Hematopoietic multipotent progenitor cell treated with erythropoietin and hydrocortisone succinate and interleukin-3 and kit ligand, for 4 days (in vitro differentiated cells): ENCODE measurements at regions not wholly inside any gene's neighbourhood (a gene's known extent, or its start where the extent isn't known, plus 50 kb on each side); places are given as distances from the start of the nearest gene placed in this dataset.
"Not testable (repeated sequence)": the region's sequence is repeated elsewhere in the genome, so short reads cannot be mapped to it uniquely, and the experiment has no call there.

Experiments
- DNase-seq: peaks from one replicate; pipeline ENCODE4 v3.0.0-alpha.2; 2015

GRCh38 chr2:120641366-120641771 is 94.3 kb upstream of the GLI2 start:
- no peak for DNase-seq

GRCh38 chr2:120642646-120643045 is 93.0 kb upstream of the GLI2 start:
- DNase-seq, result no peak

DNA sequence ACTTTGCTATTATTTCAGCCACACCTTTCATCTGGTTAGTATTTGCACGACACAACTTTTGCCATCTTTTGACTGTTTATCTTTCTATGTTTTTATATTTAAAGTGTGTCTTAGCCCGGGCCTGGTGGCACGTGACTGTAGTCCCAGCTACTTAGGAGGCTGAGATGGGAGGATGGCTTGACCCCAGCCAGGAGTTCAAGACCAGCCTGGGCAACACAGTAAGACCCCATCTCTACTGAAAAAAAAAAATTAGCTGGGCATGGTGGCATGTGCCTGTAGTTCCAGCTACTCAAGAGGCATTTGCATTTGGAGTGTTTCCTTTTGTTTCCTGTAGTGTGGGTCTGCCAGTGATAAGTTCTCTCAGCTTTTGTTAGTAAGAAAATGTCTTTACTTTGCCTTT is 88.7 kb upstream of the GLI2 start:
- no peak for DNase-seq

DNA sequence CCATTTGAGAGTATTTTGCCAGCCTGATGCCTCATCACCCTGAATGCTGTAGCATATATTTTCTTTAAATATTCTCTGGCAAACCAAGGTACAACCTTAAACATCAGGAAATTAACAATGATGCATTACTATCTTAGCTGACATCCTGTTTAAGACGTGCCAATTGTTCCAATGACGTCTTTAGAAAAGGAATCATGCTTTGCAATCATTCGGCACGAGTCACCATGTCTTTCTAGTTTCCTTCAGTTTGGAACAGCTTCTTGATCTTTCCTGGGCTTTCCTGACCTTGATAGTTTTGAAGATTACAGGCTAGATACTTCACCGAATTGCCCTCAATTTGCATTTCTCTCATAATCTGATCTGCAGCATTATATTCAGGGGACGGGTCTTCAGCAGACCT is 88.2 kb upstream of the GLI2 start:
- DNase-seq, result no peak

- DNase-seq, result not testable (repeated sequence)
These were observed 86.3 kb upstream of the GLI2 start for GRCh38 chr2:120649381-120649780.

DNA sequence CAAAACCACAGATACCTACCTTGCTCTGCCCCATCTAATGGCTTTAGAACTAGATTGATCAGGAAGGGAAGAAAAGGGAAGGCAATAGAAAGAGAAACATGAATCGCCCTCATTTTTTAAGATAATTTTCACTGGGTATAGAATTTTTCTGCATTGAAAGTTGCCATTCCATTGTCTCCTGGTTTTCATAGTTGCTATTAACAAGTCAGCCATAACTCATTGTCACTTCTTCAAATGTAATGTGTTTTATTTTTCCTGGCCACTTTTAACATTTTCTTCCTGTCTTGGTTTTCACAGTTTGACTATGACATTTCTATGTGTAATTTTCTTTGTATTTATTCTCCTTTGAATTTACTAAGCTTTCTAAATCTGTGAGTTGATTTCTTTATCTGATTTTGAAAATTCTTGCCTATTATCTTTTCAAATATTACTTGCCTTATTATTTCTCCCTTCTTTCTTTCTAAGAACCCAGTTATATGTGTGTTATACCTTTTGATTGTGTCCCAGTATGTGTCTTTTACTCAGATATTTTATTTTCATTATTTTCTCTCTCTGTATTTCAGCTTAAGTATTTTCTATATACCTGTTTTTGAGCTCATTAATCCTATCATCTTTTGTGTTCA is 85.5 kb upstream of the GLI2 start:
- DNase-seq, result peak; percentile 6

DNA sequence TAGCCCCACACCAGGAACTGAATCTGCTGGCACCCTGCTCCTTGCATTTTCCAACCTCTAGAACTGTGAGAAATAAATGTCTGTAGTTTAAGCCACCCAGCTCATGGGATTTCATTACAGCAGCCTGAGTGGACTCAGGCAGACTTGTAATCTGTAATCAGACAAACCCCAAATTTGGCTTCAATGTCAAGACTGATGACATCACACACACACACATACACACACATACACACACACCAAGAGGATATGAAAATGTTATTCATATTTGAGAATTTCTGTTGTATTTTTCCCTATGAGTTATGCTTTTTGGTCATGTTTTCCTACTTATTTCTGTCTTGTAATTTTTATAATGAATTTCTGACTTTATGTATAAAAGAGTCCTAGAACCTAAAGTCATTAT is 83.8 kb upstream of the GLI2 start:
- DNase-seq, result no peak

DNA sequence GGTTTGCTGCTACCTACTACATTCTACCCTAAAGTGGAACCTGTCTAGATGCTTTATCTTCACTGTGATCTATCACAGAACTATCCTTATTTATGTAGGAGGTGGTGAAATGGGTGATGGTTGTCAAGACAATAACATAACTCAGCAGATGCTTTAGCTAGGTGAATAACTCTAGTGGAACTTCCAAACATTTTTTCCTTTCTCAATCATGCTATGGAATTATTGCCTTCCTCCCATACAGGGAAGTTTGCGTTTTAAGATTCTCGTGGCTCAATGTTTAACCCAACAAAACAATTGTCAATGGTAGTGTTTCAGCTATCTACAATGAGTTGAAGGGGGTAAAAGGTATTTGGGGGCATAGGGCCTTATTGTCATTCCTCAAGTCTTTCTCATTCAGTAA is 82.6 kb upstream of the GLI2 start:
- DNase-seq, result no peak

DNA sequence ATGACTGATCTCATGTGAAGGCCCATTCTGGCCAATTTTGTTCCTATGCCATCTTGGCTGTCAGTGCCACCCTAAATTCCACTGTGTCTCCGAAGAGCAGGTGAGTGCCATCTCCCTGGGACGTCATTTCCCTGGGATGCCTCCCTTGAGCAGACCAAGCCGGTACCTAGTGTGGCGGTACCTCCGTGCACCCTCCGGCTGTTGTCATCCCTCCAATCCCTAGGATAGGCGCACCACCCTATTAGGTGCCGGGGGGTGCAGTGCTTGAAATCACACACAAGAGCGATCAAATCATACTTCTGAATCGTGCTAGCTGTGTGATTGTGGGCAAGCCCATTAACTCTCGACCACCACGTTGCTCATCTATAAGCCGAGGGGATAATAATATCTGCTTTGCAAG is 81.8 kb upstream of the GLI2 start:
- no peak for DNase-seq

DNA sequence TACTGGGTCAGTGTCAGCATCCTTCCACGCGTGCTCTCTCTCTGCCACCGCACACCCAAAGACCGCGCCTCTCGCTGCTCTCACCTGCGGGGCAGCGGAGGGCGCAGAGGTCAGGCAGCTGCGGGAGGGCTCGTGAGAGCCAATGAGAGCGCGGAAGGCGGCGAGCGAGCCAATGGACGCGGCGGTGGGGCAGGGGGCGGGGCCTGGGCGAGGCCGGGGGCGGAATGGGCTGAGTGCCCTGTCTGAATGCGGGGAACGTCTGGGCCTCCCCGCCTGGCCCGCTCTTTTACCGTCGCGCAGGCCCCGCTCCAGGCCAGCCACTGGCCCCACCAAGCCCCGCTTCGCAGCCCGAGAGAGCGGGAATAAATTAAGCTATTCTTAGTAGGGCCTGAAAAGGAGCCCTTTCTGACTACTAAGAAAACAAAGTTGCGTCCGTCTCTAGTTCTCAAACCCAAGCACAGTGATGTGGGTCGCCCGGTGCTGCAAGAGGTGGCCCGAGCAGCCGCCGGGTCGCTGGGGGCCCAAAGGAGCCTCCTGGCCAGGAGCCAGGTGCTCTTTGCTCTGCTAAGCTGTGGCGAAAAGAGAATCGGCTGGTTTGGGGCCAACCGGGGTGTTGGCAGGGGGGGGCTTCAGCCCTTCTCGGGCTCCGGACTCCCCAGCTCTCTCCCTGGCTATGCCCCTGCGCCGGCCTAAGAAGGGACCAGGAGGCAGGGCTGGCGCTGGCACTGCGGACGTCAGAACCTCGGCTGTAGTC is 81.1 kb upstream of the GLI2 start:
- DNase-seq, result no peak

GRCh38 chr2:120656273-120656950 is 79.3 kb upstream of the GLI2 start:
- no peak for DNase-seq

- no peak for DNase-seq
These were observed 77.5 kb upstream of the GLI2 start for GRCh38 chr2:120658042-120658769.

GRCh38 chr2:120658770-120659158 is 76.9 kb upstream of the GLI2 start:
- no peak for DNase-seq

DNA sequence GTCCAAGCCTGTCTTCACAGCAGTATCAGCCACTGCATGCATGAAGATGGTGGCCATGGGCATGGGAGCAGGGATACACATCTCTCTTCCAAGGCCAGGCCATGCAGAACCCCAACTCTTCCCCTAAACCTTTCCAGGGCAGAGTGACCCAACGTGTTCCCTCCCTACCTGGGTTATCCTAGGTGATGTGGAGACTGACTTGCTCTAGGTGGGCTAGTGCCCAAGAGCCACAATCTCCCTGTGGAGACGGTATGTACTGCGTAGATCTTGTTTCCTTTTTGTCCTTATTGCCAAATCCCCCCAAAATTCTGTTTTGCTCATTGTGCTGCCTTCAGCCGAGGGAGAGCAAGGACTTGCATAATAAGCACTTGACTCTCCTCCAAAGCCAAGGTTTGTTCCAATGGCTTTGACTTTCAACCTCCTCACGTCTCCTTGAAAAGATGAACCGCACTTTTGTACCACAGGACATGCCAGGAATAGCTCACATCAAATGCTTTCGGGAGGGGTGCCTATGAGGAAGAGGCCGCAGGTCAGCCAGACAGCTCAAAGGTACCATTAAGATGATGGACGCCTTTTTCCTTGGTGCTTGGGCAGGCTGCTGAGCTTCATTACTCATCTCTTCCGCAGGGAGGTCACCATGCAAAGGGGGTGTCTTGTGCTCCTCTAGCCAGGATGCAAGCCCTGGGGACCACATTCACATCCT is 76.2 kb upstream of the GLI2 start:
- DNase-seq, result no peak

GRCh38 chr2:120660056-120660694 is 75.5 kb upstream of the GLI2 start:
- DNase-seq, result no peak

DNA sequence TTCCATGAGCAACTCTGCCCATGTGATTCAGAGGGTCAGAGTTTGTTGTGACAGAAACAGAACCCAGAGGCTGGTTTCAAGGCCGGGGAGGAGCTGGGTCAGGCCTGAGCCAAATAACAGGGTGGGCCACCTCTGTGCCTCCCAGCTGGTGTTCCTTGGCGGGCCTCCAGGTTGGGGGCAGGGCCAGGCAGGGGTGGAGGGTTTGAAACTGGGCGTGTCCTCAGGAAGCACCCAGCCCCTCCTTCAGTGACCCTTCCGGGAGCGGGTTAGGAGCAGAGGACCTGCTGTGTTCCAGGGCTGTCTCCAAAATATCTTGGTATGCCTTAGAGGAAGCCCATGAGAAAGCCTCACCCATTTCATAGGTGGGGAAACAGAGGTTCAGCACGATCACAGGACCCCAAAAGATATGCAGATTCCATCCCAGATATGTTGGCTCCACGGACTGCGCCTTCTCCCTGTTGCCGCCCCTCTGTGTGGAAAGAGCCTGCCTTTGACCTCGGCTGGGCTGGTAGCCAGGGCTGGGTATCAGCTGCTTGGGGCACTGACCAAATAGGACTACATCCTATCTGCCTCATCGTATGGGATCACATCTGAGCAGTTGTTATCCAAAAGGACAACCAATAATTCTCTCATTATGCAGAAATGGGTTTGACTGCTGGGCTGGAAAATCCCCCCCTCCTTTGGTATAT is 74.8 kb upstream of the GLI2 start:
- DNase-seq, result no peak

DNA sequence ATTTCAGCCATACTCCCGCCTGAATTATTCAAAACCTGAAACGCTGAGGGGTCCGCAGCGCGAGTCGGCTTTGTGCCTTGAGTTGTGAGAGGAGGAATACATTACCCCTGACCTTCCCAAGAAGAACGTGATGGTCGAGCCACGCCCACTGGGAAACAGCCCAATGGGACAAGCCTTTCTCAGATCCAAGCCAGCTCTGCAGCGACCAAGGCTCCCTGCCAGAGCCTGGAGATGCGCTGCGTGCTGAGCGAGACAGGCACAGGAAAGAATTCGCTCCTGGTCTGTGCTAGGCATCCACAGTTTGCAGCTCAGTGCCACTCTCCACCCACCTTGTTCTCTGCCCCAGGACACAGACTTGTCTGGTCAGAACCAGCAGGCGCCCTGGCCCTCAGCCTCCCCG is 74.1 kb upstream of the GLI2 start:
- no peak for DNase-seq

DNA sequence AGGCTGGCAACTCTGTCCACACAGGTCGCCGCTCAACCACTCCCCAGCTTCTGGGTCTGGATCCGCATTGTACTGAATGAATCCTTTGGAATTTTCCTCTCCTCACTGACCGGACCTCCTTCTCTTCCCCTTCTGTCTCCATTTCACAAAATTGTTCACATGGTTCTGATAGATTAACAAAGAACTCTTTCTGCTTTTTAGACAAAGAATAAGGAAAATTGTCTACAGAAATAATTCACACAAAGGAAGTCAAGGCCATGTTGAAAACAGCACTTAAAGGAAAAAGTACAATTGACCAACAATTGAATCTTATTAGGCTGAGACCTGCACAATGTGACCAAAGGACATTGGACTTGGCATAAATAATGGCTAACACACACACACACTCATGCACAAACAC is 73.6 kb upstream of the GLI2 start:
- no peak for DNase-seq

- no peak for DNase-seq
These were observed 72.9 kb upstream of the GLI2 start for GRCh38 chr2:120662746-120663145.

GRCh38 chr2:120666433-120666832 is 69.2 kb upstream of the GLI2 start:
- no peak for DNase-seq

- no peak for DNase-seq
These were observed 67.7 kb upstream of the GLI2 start for GRCh38 chr2:120667981-120668380.
